Stomach (tissue), 8 donors: ENCODE measurements at regions not wholly inside any gene's neighbourhood (a gene's known extent, or its start where the extent isn't known, plus 50 kb on each side); places are given as distances from the start of the nearest gene placed in this dataset.

ENCODE experiments used
- DNase-seq, 2 donors: peaks; one replicate each; pipeline versions ENCODE4 v3.0.0 to v3.0.0-alpha.2; 2013 to 2019
- H3K27ac ChIP-seq, 5 donors: fragments of 200-600 bp in 4 of 5; sonication (generic) in 4 of 5; one replicate each; pipeline ENCODE4 v1.5.1; 2013 to 2019; ENCODE audit warnings: mild to moderate bottlenecking in 1 of 5, moderate library complexity in 1 of 5
- H3K27me3 ChIP-seq, 3 donors: fragments of 200-600 bp; sonication (generic); one replicate each; pipeline ENCODE4 v1.5.1; 2017 to 2019; ENCODE audit warnings: mixed run types in 1 of 3
- H3K36me3 ChIP-seq, 4 donors: fragments of 200-600 bp; sonication (generic); 1 replicate in 3 of 4; 2 replicates in 1 of 4; pipeline ENCODE4 v1.5.1; 2016 to 2019
- H3K4me1 ChIP-seq, 4 donors: fragments of 200-600 bp; sonication (generic); one replicate each; pipeline ENCODE4 v1.5.1; 2016 to 2019
- H3K4me3 ChIP-seq, 4 donors: fragments of 200-600 bp; sonication (generic) in 3 of 4; one replicate each; pipeline ENCODE4 v1.5.1; 2016 to 2019; ENCODE audit warnings: mild to moderate bottlenecking in 1 of 4
- H3K9me3 ChIP-seq, 4 donors: fragments of 200-600 bp; sonication (generic); one replicate each; pipeline ENCODE4 v1.5.1; 2016 to 2019
- EP300 ChIP-seq: sonication (generic); formaldehyde crosslinking; IDR thresholded peaks from one replicate; pipeline ENCODE4 v1.6.1; 2017; ENCODE audit warnings: antibody characterized with exemption
- POLR2A ChIP-seq, 4 donors: fragments of 450-650 bp; IDR thresholded peaks; one replicate each; pipeline ENCODE4 v1.6.1; 2016; ENCODE audit warnings: antibody characterized with exemption in 4 of 4, control low read depth in 2 of 4, mild to moderate bottlenecking in 1 of 4, moderate library complexity in 1 of 4
- POLR2AphosphoS5 ChIP-seq, 3 donors: sonication (generic); formaldehyde crosslinking; IDR thresholded peaks; one replicate each; pipeline ENCODE4 v1.6.1; 2016; ENCODE audit warnings: antibody characterized with exemption in 3 of 3
- WGBS, 5 donors: extraction: QIAGEN DNeasy Blood & Tissue Kit in 3 of 5; methylation state at CpG; one replicate each; pipeline versions ENCODE4 v1.1.5 to v1.1.7; 2013 to 2018; 5-methylcytosine and 5-hydroxymethylcytosine counted together
- intact Hi-C: fragments of 100-400 bp; cut with DNase I; formaldehyde crosslinking; loops from one replicate; pipeline ENCODE4 v1.15.1; 2023; ENCODE audit warnings: low total_unique reads
- TF ChIP-seq, protein P1 (sequence below), 7 experiments: fragments of 450-650 bp in 4 of 7; fragments of 200-600 bp in 3 of 7; sonication (generic) in 3 of 7; IDR thresholded peaks; one replicate each; pipeline ENCODE4 v1.5.1; 2016 to 2019; ENCODE audit warnings: antibody characterized with exemption in 7 of 7, control low read depth in 2 of 7, mild to moderate bottlenecking in 1 of 7
- donor health status: healthy with polysubstance abuse.
- donor health status: Bipolar disorder and iron deficiency.
- donor health status: healthy.

DNA sequence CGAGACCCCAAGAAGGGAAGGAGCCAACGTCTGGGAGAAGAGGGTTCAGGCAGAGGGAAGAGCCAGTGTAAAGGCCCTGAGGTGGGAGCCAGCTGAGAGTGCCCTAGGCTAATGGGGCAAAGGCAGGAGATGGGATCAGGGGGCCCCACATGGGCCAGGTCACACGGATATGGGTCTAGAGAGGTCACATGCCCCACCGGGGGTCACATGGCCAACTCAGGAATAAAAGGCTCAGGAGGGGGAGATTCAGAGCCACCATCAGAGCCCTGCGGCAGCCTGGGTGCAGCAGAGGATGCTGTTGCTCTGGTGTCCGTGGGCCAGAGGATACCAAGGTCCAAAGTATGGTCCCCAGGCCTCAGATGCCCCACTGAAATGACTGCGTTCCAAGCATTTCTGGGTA, 55.3 kb upstream of the SLC6A6 start:
- no peak for TF ChIP-seq EP300
- TF ChIP-seq POLR2AphosphoS5 (IDR thresholded peaks at IDR 0.05), result no peak
- TF ChIP-seq, protein P1, sequence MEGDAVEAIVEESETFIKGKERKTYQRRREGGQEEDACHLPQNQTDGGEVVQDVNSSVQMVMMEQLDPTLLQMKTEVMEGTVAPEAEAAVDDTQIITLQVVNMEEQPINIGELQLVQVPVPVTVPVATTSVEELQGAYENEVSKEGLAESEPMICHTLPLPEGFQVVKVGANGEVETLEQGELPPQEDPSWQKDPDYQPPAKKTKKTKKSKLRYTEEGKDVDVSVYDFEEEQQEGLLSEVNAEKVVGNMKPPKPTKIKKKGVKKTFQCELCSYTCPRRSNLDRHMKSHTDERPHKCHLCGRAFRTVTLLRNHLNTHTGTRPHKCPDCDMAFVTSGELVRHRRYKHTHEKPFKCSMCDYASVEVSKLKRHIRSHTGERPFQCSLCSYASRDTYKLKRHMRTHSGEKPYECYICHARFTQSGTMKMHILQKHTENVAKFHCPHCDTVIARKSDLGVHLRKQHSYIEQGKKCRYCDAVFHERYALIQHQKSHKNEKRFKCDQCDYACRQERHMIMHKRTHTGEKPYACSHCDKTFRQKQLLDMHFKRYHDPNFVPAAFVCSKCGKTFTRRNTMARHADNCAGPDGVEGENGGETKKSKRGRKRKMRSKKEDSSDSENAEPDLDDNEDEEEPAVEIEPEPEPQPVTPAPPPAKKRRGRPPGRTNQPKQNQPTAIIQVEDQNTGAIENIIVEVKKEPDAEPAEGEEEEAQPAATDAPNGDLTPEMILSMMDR (IDR thresholded peaks at IDR 0.05), result no peak
- TF ChIP-seq POLR2A (IDR thresholded peaks at IDR 0.05), result no peak

DNA sequence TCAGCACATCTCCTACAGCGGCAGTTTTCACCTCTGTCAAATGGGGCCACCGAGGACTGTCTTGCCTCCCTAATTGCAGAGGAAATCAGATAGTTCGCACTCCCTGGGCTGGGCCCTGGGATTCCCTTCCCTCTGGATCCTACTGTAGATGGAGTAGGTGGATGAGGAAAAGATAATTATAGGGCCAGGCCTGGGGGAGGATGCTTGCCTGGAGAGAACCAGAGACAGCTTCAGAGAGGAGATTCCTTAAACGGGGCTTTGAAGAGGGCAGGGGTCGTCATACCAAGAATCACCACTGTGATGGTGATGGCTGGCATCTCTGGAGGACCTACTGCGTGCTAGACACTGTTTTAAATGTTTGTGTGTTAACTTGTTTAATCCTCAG, 50.8 kb upstream of the SLC6A6 start:
- Histone ChIP-seq H3K4me1 (no peaks in the 10 kb centered on the region), H3K27me3 (no peaks in the 10 kb centered on the region), H3K36me3 (no peaks in the 10 kb centered on the region), H3K4me3 (no peak overlapping the region), H3K27ac (no peak overlapping the region), H3K9me3 (no peaks in the 10 kb centered on the region)
- DNase-seq, result no peak
- TF ChIP-seq EP300 (no peak), POLR2AphosphoS5 (IDR thresholded peaks at IDR 0.05) (no peak), POLR2A (IDR thresholded peaks at IDR 0.05) (no peak)
- TF ChIP-seq, protein P1 (IDR thresholded peaks at IDR 0.05), result no peak
- 78 to 83% (median 79%) methylated on average over 5 to 6 of the region's 6 CpGs for WGBS, 5 donors
- intact Hi-C loops, result no loop called here

More for the DNA sequence above, 55.3 kb upstream of the SLC6A6 start:
- Histone ChIP-seq H3K9me3 (no peaks in the 10 kb centered on the region), H3K36me3 (no peaks in the 10 kb centered on the region), H3K4me1 (peaks cover 0 to 7% (median 0%) of the 10 kb centered on the region in 4 donors), H3K4me3 (no peak overlapping the region), H3K27me3 (no peaks in the 10 kb centered on the region), H3K27ac (no peak overlapping the region)
- 83 to 88% (median 85%) methylated on average over 7 of the region's 7 CpGs for WGBS, 5 donors
- intact Hi-C loops, result no loop called here
- no peak for DNase-seq

DNA sequence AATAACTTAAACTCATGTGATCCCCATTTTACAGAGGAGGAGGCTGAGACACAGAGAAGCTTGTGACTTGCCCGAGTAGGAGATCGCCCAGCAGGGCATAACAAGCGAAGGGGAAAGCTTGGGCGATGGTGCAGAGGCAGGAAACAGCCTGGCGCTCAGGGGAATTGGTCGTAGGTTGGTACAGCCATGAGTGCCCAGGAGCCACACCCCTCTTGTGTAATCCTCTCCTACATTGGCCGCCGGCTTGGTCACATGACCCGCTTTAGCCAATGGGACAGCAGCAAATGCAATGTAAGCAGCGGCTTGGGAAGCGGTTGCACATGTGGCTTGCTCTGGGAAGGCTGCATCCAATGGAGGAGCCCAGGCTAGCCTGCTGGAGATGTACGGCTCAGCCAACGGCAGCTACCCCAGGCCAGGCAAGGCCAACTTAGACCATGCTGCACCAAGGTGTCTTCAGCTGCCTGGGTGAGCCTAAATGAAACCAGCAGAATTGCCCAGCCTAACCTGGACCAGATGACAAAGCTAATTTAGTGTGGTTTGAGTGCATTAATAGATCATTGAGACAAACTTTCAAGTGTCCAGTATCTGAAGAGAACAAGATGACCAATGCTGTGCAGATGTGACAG, 50.3 kb upstream of the SLC6A6 start:
- WGBS, 5 donors, result 77 to 95% (median 86%) methylated on average over 10 to 13 of the region's 13 CpGs
- no peaks in the 10 kb centered on the region for H3K27me3 ChIP-seq
- no peaks in the 10 kb centered on the region for H3K9me3 ChIP-seq
- no peak overlapping the region for H3K4me3 ChIP-seq
- TF ChIP-seq POLR2AphosphoS5 (IDR thresholded peaks at IDR 0.05), result no peak
- no peak for TF ChIP-seq POLR2A (IDR thresholded peaks at IDR 0.05)
- TF ChIP-seq, protein P1 (IDR thresholded peaks at IDR 0.05), result no peak
- no peak for TF ChIP-seq EP300
- H3K4me1 ChIP-seq, result no peaks in the 10 kb centered on the region
- H3K36me3 ChIP-seq, result no peaks in the 10 kb centered on the region
- no peak overlapping the region for H3K27ac ChIP-seq
- DNase-seq, result no peak
- intact Hi-C loops, result no loop called here
